ENCODE measurements at regions not wholly inside any gene's neighbourhood (a gene's known extent, or its start where the extent isn't known, plus 50 kb on each side); places are given as distances from the start of the nearest gene placed in this dataset.

DNA sequence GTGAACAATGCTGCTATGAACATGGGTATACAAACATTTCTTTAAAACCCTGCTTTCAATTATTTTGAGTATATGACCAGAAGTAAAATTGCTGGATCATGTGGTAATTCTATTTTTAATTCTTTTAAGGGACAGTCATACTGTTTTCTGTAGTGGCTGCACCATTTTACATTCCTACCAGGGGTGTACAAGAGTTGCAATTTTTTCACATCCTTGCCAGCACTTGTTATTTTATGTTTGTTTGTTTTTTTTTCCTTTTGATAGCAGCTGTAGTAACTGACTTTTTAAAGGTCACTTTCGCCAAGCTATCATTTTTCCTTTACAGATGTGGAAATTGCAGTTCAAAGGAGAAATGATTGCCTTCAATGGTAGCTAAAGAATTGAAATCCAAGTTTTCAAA, 99.5 kb downstream of the GPR85 start:
- DNase-seq = no peak
- no peaks in the 10 kb centered on the region for H3K4me1 Mint-ChIP-seq

DNA sequence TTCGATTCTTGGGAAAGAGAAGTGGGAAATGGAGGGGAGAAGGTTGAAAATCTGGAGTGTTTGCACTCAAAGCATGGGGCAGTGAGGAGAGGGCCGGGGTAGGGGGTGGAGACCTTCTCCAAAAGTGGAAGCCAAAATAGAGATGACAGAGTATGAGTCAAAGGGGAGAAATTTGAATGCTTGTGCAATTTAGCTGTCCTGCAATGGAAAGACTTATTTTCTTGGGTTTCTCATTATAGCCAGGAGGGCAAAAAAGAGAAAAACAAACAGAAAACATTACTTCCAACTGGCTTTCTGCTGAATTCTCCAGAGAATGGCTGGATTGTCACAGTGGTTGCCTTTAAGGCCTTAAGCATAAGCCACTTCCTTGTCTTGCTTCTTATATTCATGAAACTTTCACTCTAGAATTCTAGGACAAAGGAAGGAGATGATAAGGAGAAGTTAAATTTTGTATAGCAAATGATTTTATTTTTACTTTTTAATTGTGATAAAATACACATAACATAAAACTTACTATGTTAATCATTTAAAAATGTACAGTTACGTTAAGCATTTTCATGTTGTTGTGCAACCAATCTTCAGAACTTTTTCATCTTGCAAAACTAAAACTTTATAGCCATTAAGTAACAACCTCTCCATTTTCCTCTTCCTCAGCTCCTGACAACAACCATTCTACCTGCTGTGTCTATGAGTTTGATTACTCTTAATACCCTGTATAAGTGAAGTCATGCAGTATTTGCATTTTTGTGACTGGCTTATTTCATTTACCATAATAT, 100.2 kb downstream of the GPR85 start:
- H3K36me3 Mint-ChIP-seq (ENCODE audit: low read depth) = no peaks in the 10 kb centered on the region
- Histone ChIP-seq H3K4me3 (ENCODE audit: low read length) (no peak overlapping the region), H3K4me1 (ENCODE audit: control insufficient read depth, insufficient read depth, low read length) (no peaks in the 10 kb centered on the region), H3K27ac (ENCODE audit: low read depth, low read length) (peak overlapping the region; percentile 5), H3K36me3 (ENCODE audit: control insufficient read depth, insufficient read depth, low read length) (no peaks in the 10 kb centered on the region), H3K9me3 (ENCODE audit: control insufficient read depth, low read length) (no peaks in the 10 kb centered on the region), H3K27me3 (ENCODE audit: control insufficient read depth, insufficient read depth, low read length, poor library complexity, severe bottlenecking) (no peaks in the 10 kb centered on the region), H3K9ac (ENCODE audit: extremely low read depth, low read length, poor library complexity, severe bottlenecking) (no peak overlapping the region)
- no peaks in the 10 kb centered on the region for H3K4me1 Mint-ChIP-seq
- TF ChIP-seq, protein P1, sequence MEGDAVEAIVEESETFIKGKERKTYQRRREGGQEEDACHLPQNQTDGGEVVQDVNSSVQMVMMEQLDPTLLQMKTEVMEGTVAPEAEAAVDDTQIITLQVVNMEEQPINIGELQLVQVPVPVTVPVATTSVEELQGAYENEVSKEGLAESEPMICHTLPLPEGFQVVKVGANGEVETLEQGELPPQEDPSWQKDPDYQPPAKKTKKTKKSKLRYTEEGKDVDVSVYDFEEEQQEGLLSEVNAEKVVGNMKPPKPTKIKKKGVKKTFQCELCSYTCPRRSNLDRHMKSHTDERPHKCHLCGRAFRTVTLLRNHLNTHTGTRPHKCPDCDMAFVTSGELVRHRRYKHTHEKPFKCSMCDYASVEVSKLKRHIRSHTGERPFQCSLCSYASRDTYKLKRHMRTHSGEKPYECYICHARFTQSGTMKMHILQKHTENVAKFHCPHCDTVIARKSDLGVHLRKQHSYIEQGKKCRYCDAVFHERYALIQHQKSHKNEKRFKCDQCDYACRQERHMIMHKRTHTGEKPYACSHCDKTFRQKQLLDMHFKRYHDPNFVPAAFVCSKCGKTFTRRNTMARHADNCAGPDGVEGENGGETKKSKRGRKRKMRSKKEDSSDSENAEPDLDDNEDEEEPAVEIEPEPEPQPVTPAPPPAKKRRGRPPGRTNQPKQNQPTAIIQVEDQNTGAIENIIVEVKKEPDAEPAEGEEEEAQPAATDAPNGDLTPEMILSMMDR (conservative IDR thresholded peaks at IDR 0.05) = no peak
- H3K4me3 Mint-ChIP-seq = no peak overlapping the region
- H3K9me3 Mint-ChIP-seq = no peaks in the 10 kb centered on the region
- no peak overlapping the region for H3K27ac Mint-ChIP-seq
- no peak for DNase-seq
- H3K27me3 Mint-ChIP-seq (ENCODE audit: insufficient read depth) = no peaks in the 10 kb centered on the region
- 52 to 80% methylated on average over 2 to 3 of the region's 3 CpGs for WGBS, 2 experiments (ENCODE audit: insufficient coverage in 1 of 2, insufficient read length in 1 of 2)

More for the DNA sequence above, 99.5 kb downstream of the GPR85 start:
- no peaks in the 10 kb centered on the region for H3K36me3 ChIP-seq (ENCODE audit: control insufficient read depth, insufficient read depth, low read length)
- no peak overlapping the region for H3K9ac ChIP-seq (ENCODE audit: extremely low read depth, low read length, poor library complexity, severe bottlenecking)
- H3K4me1 ChIP-seq (ENCODE audit: control insufficient read depth, insufficient read depth, low read length) = no peaks in the 10 kb centered on the region
- H3K27me3 ChIP-seq (ENCODE audit: control insufficient read depth, insufficient read depth, low read length, poor library complexity, severe bottlenecking) = no peaks in the 10 kb centered on the region
- H3K27me3 Mint-ChIP-seq (ENCODE audit: insufficient read depth) = no peaks in the 10 kb centered on the region
- no peaks in the 10 kb centered on the region for H3K9me3 Mint-ChIP-seq
- no peak overlapping the region for H3K4me3 ChIP-seq (ENCODE audit: low read length)
- H3K27ac Mint-ChIP-seq = no peak overlapping the region
- 82% methylated on average over 1 of the region's 1 CpG; no CpG with 5 or more reads in 1 of the 2 experiments for WGBS, 2 experiments (ENCODE audit: insufficient coverage in 1 of 2, insufficient read length in 1 of 2)
- H3K36me3 Mint-ChIP-seq (ENCODE audit: low read depth) = no peaks in the 10 kb centered on the region
- no peak overlapping the region for H3K27ac ChIP-seq (ENCODE audit: low read depth, low read length)
- TF ChIP-seq, protein P1 (conservative IDR thresholded peaks at IDR 0.05) = no peak
- H3K4me3 Mint-ChIP-seq = no peak overlapping the region
- H3K9me3 ChIP-seq (ENCODE audit: control insufficient read depth, low read length) = no peaks in the 10 kb centered on the region

DNA sequence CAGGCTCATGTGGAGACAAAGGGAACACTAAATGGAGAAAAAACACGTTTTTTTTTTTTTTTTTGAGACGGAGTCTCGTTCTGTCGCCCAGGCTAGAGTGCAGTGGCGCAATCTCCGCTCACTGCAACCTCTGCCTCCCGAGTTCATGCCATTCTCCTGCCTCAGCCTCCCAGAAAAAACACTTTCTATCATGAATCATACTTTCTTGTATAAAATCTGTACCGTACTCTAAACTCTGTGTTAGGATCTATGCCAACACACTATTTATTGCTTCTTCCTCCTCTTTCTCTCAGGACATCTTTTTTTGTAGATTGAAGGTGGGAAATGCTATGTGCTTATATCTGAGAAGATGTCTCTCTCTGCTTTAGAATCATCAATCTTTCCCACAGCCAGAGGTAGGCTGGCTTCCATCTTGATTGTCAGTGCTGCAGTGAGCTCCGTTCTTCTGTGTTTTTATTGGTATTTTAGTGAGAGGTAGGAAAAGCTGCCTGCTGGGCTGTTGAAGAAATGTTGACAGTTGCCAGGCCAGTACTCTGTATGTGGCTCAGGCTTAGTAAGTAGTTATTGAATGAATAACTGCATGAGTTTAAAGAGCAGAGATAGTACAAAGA, 101.1 kb downstream of the GPR85 start:
- no peaks in the 10 kb centered on the region for H3K4me1 Mint-ChIP-seq
- H3K27me3 Mint-ChIP-seq (ENCODE audit: insufficient read depth) = no peaks in the 10 kb centered on the region
- no peak overlapping the region for H3K9ac ChIP-seq (ENCODE audit: extremely low read depth, low read length, poor library complexity, severe bottlenecking)
- H3K4me1 ChIP-seq (ENCODE audit: control insufficient read depth, insufficient read depth, low read length) = no peaks in the 10 kb centered on the region
- H3K27ac ChIP-seq (ENCODE audit: low read depth, low read length) = peak overlapping the region; percentile 84
- TF ChIP-seq, protein P1 (conservative IDR thresholded peaks at IDR 0.05) = no peak
- no peaks in the 10 kb centered on the region for H3K9me3 ChIP-seq (ENCODE audit: control insufficient read depth, low read length)
- H3K36me3 ChIP-seq (ENCODE audit: control insufficient read depth, insufficient read depth, low read length) = no peaks in the 10 kb centered on the region
- no peak overlapping the region for H3K27ac Mint-ChIP-seq
- peak; percentile 49 for DNase-seq
- no peak overlapping the region for H3K4me3 ChIP-seq (ENCODE audit: low read length)
- H3K36me3 Mint-ChIP-seq (ENCODE audit: low read depth) = no peaks in the 10 kb centered on the region
- WGBS, 2 experiments (ENCODE audit: insufficient coverage in 1 of 2, insufficient read length in 1 of 2) = 65 to 72% methylated on average over 6 to 9 of the region's 9 CpGs
- no peaks in the 10 kb centered on the region for H3K27me3 ChIP-seq (ENCODE audit: control insufficient read depth, insufficient read depth, low read length, poor library complexity, severe bottlenecking)
- no peak overlapping the region for H3K4me3 Mint-ChIP-seq
- no peaks in the 10 kb centered on the region for H3K9me3 Mint-ChIP-seq
